ENCODE measurements at regions not wholly inside any gene's neighbourhood (a gene's known extent, or its start where the extent isn't known, plus 50 kb on each side); places are given as distances from the start of the nearest gene placed in this dataset.
A peak's percentile ranks its signal among the peaks of the same experiment; 100 is the strongest.
"Not testable (repeated sequence)": the region's sequence is repeated elsewhere in the genome, so short reads cannot be mapped to it uniquely, and the experiment has no call there.

- DNase-seq = no peak
Observed at GRCh38 chr1:61028136-61028535, 54.2 kb upstream of the NFIA start.

GRCh38 chr1:61018068-61018467 lies 64.3 kb upstream of the NFIA start:
- not testable (repeated sequence) for DNase-seq

GRCh38 chr1:61017651-61018050 lies 64.7 kb upstream of the NFIA start:
- no peak for DNase-seq

GRCh38 chr1:61013946-61014667 lies 68.3 kb upstream of the NFIA start:
- no peak for DNase-seq

GRCh38 chr1:61013189-61013945 lies 69.0 kb upstream of the NFIA start:
- DNase-seq = no peak

- DNase-seq = no peak
Observed at GRCh38 chr1:61012341-61012761, 70.0 kb upstream of the NFIA start.

- no peak for DNase-seq
Observed at GRCh38 chr1:61011561-61012263, 70.6 kb upstream of the NFIA start.

GRCh38 chr1:61007534-61008364 lies 74.6 kb upstream of the NFIA start:
- DNase-seq = no peak

- no peak for DNase-seq
Observed at GRCh38 chr1:61005614-61006580, 76.5 kb upstream of the NFIA start.

GRCh38 chr1:61004262-61005003 lies 77.9 kb upstream of the NFIA start:
- no peak for DNase-seq

GRCh38 chr1:61000327-61000726 lies 82.0 kb upstream of the NFIA start:
- DNase-seq = no peak

- no peak for DNase-seq
Observed at GRCh38 chr1:60998786-60999185, 83.6 kb upstream of the NFIA start.

- DNase-seq = no peak
Observed at GRCh38 chr1:60994828-60995492, 87.4 kb upstream of the NFIA start.

GRCh38 chr1:60994369-60994768 lies 88.0 kb upstream of the NFIA start:
- no peak for DNase-seq

GRCh38 chr1:60992165-60992564 lies 90.2 kb upstream of the NFIA start:
- no peak for DNase-seq

- no peak for DNase-seq
Observed at GRCh38 chr1:60990714-60991090, 91.7 kb upstream of the NFIA start.

- peak; percentile 42 to 74 for DNase-seq
Observed at GRCh38 chr1:60989749-60990713, 92.3 kb upstream of the NFIA start.

- no peak for DNase-seq
Observed at GRCh38 chr1:60988891-60989290, 93.5 kb upstream of the NFIA start.

GRCh38 chr1:60987904-60988303 lies 94.5 kb upstream of the NFIA start:
- DNase-seq = no peak
